ENCODE measurements at regions not wholly inside any gene's neighbourhood (a gene's known extent, or its start where the extent isn't known, plus 50 kb on each side); places are given as distances from the start of the nearest gene placed in this dataset.

- FAIRE-seq (peak; percentile 36), DNase-seq (ENCODE audit: low read depth) (no peak)
- no peaks in the 10 kb centered on the region for H3K36me3 ChIP-seq (ENCODE audit: control insufficient read depth, insufficient read depth, low read length)
- H3K27me3 ChIP-seq (ENCODE audit: control insufficient read depth, insufficient read depth, low read length): no peaks in the 10 kb centered on the region
- TF ChIP-seq CTCF (IDR thresholded peaks at IDR 0.05; ENCODE audit: insufficient read depth, low read length, severe bottlenecking): no peak
- H3K4me3 ChIP-seq (ENCODE audit: low read depth, low read length): no peak overlapping the region
These were observed 95.2 kb downstream of the SNX18 start for GRCh38 chr5:54612711-54613110.

- Histone ChIP-seq H3K27me3 (ENCODE audit: control insufficient read depth, insufficient read depth, low read length) (no peaks in the 10 kb centered on the region), H3K4me3 (ENCODE audit: low read depth, low read length) (no peak overlapping the region), H3K36me3 (ENCODE audit: control insufficient read depth, insufficient read depth, low read length) (no peaks in the 10 kb centered on the region)
- DNase-seq (ENCODE audit: low read depth) (no peak), FAIRE-seq (no peak)
- TF ChIP-seq CTCF (IDR thresholded peaks at IDR 0.05; ENCODE audit: insufficient read depth, low read length, severe bottlenecking): no peak
These were observed 93.9 kb downstream of the SNX18 start for GRCh38 chr5:54611290-54611951.

GRCh38 chr5:54610197-54610944, 92.8 kb downstream of the SNX18 start:
- Histone ChIP-seq H3K4me3 (ENCODE audit: low read depth, low read length) (no peak overlapping the region), H3K27me3 (ENCODE audit: control insufficient read depth, insufficient read depth, low read length) (no peaks in the 10 kb centered on the region), H3K36me3 (ENCODE audit: control insufficient read depth, insufficient read depth, low read length) (no peaks in the 10 kb centered on the region)
- no peak for TF ChIP-seq CTCF (IDR thresholded peaks at IDR 0.05; ENCODE audit: insufficient read depth, low read length, severe bottlenecking)
- DNase-seq (ENCODE audit: low read depth): peak; percentile 20
- FAIRE-seq: no peak

- Histone ChIP-seq H3K4me3 (ENCODE audit: low read depth, low read length) (no peak overlapping the region), H3K36me3 (ENCODE audit: control insufficient read depth, insufficient read depth, low read length) (no peaks in the 10 kb centered on the region), H3K27me3 (ENCODE audit: control insufficient read depth, insufficient read depth, low read length) (no peaks in the 10 kb centered on the region)
- no peak for FAIRE-seq
- DNase-seq (ENCODE audit: low read depth): peak; percentile 81
- TF ChIP-seq CTCF (IDR thresholded peaks at IDR 0.05; ENCODE audit: insufficient read depth, low read length, severe bottlenecking): no peak
These were observed 91.0 kb downstream of the SNX18 start for GRCh38 chr5:54608423-54609085.

- no peaks in the 10 kb centered on the region for H3K36me3 ChIP-seq (ENCODE audit: control insufficient read depth, insufficient read depth, low read length)
- DNase-seq (ENCODE audit: low read depth) (no peak), FAIRE-seq (no peak)
- no peaks in the 10 kb centered on the region for H3K27me3 ChIP-seq (ENCODE audit: control insufficient read depth, insufficient read depth, low read length)
- TF ChIP-seq CTCF (IDR thresholded peaks at IDR 0.05; ENCODE audit: insufficient read depth, low read length, severe bottlenecking): no peak
- H3K4me3 ChIP-seq (ENCODE audit: low read depth, low read length): no peak overlapping the region
These were observed 89.4 kb downstream of the SNX18 start for GRCh38 chr5:54607006-54607405.

Measured in bronchial epithelial cell (primary cell).